ENCODE measurements at regions not wholly inside any gene's neighbourhood (a gene's known extent, or its start where the extent isn't known, plus 50 kb on each side); places are given as distances from the start of the nearest gene placed in this dataset.

- no peak for TF ChIP-seq ZNF658 (tag by site-specific recombination; IDR thresholded peaks at IDR 0.05)
- peak; percentile 49 for TF ChIP-seq ZFHX2 (tag by site-specific recombination; conservative IDR thresholded peaks at IDR 0.05)
- TF ChIP-seq SP2 (tag by site-specific recombination; IDR thresholded peaks at IDR 0.05), result no peak
- no peak for TF ChIP-seq ZNF223 (tag by site-specific recombination; IDR thresholded peaks at IDR 0.05)
- no peak for TF ChIP-seq ZNF140 (tag by site-specific recombination; IDR thresholded peaks at IDR 0.05)
- peak; percentile 11; the same call in 1 of the 2 replicates for TF ChIP-seq EGR2 (tag by site-specific recombination; IDR thresholded peaks at IDR 0.05; ENCODE audit: low read depth)
- peak; percentile 58; the same call in 1 of the 2 replicates for TF ChIP-seq ZNF629 (tag by site-specific recombination; IDR thresholded peaks at IDR 0.05)
- no peak for TF ChIP-seq SETDB1 (IDR thresholded peaks at IDR 0.05; ENCODE audit: insufficient read length, low read length)
- peak; percentile 88 for TF ChIP-seq ZBTB21 (tag by site-specific recombination; IDR thresholded peaks at IDR 0.05)
- peak; percentile 46; the same call in 1 of the 2 replicates for TF ChIP-seq ZNF398 (tag by site-specific recombination; IDR thresholded peaks at IDR 0.05)
- H3K9me3 ChIP-seq (ENCODE audit: control insufficient read depth, insufficient read depth, low read depth, low read length), result no peaks in the 10 kb centered on the region
- POLR2A ChIA-PET, result no interaction called here
- no peak overlapping the region for H3K27ac ChIP-seq (ENCODE audit: extremely low read depth, low read depth, low read length)
- H3K4me1 ChIP-seq (ENCODE audit: control insufficient read depth, insufficient read depth, low read length), result no peaks in the 10 kb centered on the region
- no peak overlapping the region for H3K4me3 ChIP-seq (ENCODE audit: low read depth, low read length)
- H3K36me3 ChIP-seq (ENCODE audit: control insufficient read depth in 2 of 2, insufficient read depth in 1 of 2, low read length in 2 of 2), result no peaks in the 10 kb centered on the region
- CTCF ChIA-PET, result no interaction called here
These were observed 162.6 kb downstream of the RAB11FIP2 start for GRCh38 chr10:117884093-117884492.

- no peaks in the 10 kb centered on the region for H3K9me3 ChIP-seq (ENCODE audit: control insufficient read depth, insufficient read depth, low read depth, low read length)
- no peak overlapping the region for H3K4me3 ChIP-seq (ENCODE audit: low read depth, low read length)
- POLR2A ChIA-PET, result no interaction called here
- H3K4me1 ChIP-seq (ENCODE audit: control insufficient read depth, insufficient read depth, low read length), result no peaks in the 10 kb centered on the region
- H3K27ac ChIP-seq (ENCODE audit: extremely low read depth, low read depth, low read length), result no peak overlapping the region
- CTCF ChIA-PET, result no interaction called here
- no peaks in the 10 kb centered on the region for H3K36me3 ChIP-seq (ENCODE audit: control insufficient read depth in 2 of 2, insufficient read depth in 1 of 2, low read length in 2 of 2)
- TF ChIP-seq ZNF175 (tag by site-specific recombination; IDR thresholded peaks at IDR 0.05) (no peak), ZNF132 (tag by site-specific recombination; IDR thresholded peaks at IDR 0.05; ENCODE audit: borderline replicate concordance) (no peak), ZNF148 (tag by site-specific recombination; IDR thresholded peaks at IDR 0.05; ENCODE audit: borderline replicate concordance) (no peak), ZNF48 (tag by site-specific recombination; IDR thresholded peaks at IDR 0.05) (no peak), ZNF843 (tag by site-specific recombination; IDR thresholded peaks at IDR 0.05) (no peak), INSM2 (tag by site-specific recombination; IDR thresholded peaks at IDR 0.05) (no peak), SCRT1 (tag by site-specific recombination; IDR thresholded peaks at IDR 0.05; ENCODE audit: borderline replicate concordance) (no peak), ZNF776 (tag by site-specific recombination; IDR thresholded peaks at IDR 0.05; ENCODE audit: borderline replicate concordance) (no peak), ZIC2 (tag by site-specific recombination; IDR thresholded peaks at IDR 0.05) (no peak), ZNF626 (tag by site-specific recombination; IDR thresholded peaks at IDR 0.05) (no peak), ZNF747 (tag by site-specific recombination; IDR thresholded peaks at IDR 0.05) (no peak), ZNF704 (tag by site-specific recombination; IDR thresholded peaks at IDR 0.05) (no peak), ZBTB7A (tag by site-specific recombination; IDR thresholded peaks at IDR 0.05; ENCODE audit: low read depth) (no peak), ZNF292 (tag by site-specific recombination; IDR thresholded peaks at IDR 0.05; ENCODE audit: borderline replicate concordance, low read depth) (no peak), ZNF140 (tag by site-specific recombination; IDR thresholded peaks at IDR 0.05) (no peak), ZNF157 (tag by site-specific recombination; IDR thresholded peaks at IDR 0.05) (no peak), OVOL3 (tag by site-specific recombination; IDR thresholded peaks at IDR 0.05) (no peak), ZNF174 (tag by site-specific recombination; IDR thresholded peaks at IDR 0.05) (no peak), ZBTB49 (tag by site-specific recombination; IDR thresholded peaks at IDR 0.05; ENCODE audit: low read depth) (no peak)
These were observed 162.1 kb downstream of the RAB11FIP2 start for GRCh38 chr10:117884592-117884991.
